H9 (cell line): ENCODE measurements at regions not wholly inside any gene's neighbourhood (a gene's known extent, or its start where the extent isn't known, plus 50 kb on each side); places are given as distances from the start of the nearest gene placed in this dataset.

ENCODE experiments used
- DNase-seq: peaks from one replicate; pipeline ENCODE4 v3.0.0-alpha.2; 2017
- H2AFZ ChIP-seq: one replicate; pipeline ENCODE4 v1.6.1; 2013; ENCODE audit warnings: mild to moderate bottlenecking, low read length, control low read depth, moderate library complexity
- H2AK5ac ChIP-seq: 2 replicates; pipeline ENCODE4 v1.6.1; 2013; ENCODE audit warnings: low read length, control low read depth, mixed read lengths; ENCODE audit not compliant: insufficient read length
- H2BK120ac ChIP-seq: one replicate; pipeline ENCODE4 v1.6.1; 2013; ENCODE audit warnings: low read depth, mild to moderate bottlenecking, low read length, control low read depth, inconsistent platforms; ENCODE audit not compliant: poor library complexity, severe bottlenecking
- H2BK12ac ChIP-seq: 2 replicates; pipeline ENCODE4 v1.6.1; 2013; ENCODE audit warnings: low read length, control low read depth, mixed read lengths, low read depth; ENCODE audit not compliant: insufficient read length
- H2BK15ac ChIP-seq: 2 replicates; pipeline ENCODE4 v1.6.1; 2013; ENCODE audit warnings: low read depth, low read length, control low read depth
- H2BK20ac ChIP-seq: one replicate; pipeline ENCODE4 v1.6.1; 2013; ENCODE audit warnings: low read depth, mild to moderate bottlenecking, low read length, control low read depth, inconsistent platforms; ENCODE audit not compliant: poor library complexity, severe bottlenecking
- H2BK5ac ChIP-seq: 2 replicates; pipeline ENCODE4 v1.6.1; 2013; ENCODE audit warnings: low read length, control low read depth, mixed read lengths; ENCODE audit not compliant: insufficient read length
- H3K14ac ChIP-seq: 2 replicates; pipeline ENCODE4 v1.6.1; 2013; ENCODE audit warnings: low read length, control low read depth; ENCODE audit not compliant: insufficient read depth
- H3K18ac ChIP-seq: 2 replicates; pipeline ENCODE4 v1.6.1; 2013; ENCODE audit warnings: low read depth, mild to moderate bottlenecking, mixed read lengths, low read length, control low read depth; ENCODE audit not compliant: insufficient read length
- H3K23ac ChIP-seq: 2 replicates; pipeline ENCODE4 v1.6.1; 2013; ENCODE audit warnings: low read length, control low read depth, mixed read lengths, low read depth; ENCODE audit not compliant: insufficient read length
- H3K23me2 ChIP-seq: 2 replicates; pipeline ENCODE4 v1.6.1; 2013; ENCODE audit warnings: low read depth, mild to moderate bottlenecking, mixed read lengths, low read length, control low read depth; ENCODE audit not compliant: insufficient read length, poor library complexity, severe bottlenecking
- H3K27ac ChIP-seq: 2 replicates; pipeline ENCODE4 v1.5.1; 2013; ENCODE audit warnings: low read length, control low read depth, mixed read lengths, low read depth; ENCODE audit not compliant: insufficient read length
- H3K27me3 ChIP-seq: 2 replicates; pipeline ENCODE4 v1.6.1; 2013; ENCODE audit warnings: low read length, control low read depth, inconsistent platforms; ENCODE audit not compliant: insufficient read depth
- H3K4ac ChIP-seq: 2 replicates; pipeline ENCODE4 v1.6.1; 2013; ENCODE audit warnings: low read depth, mild to moderate bottlenecking, control low read depth, inconsistent platforms, low read length, moderate library complexity
- H3K4me1 ChIP-seq: 2 replicates; pipeline ENCODE4 v1.6.1; 2013; ENCODE audit warnings: low read length, control low read depth, inconsistent platforms; ENCODE audit not compliant: insufficient read depth
- H3K4me2 ChIP-seq: 2 replicates; pipeline ENCODE4 v1.6.1; 2013; ENCODE audit warnings: low read length, control low read depth, mixed read lengths; ENCODE audit not compliant: insufficient read length, insufficient read depth
- H3K56ac ChIP-seq: 2 replicates; pipeline ENCODE4 v1.6.1; 2013; ENCODE audit warnings: low read depth, mild to moderate bottlenecking, mixed read lengths, low read length, control low read depth; ENCODE audit not compliant: insufficient read length
- H3K79me1 ChIP-seq: 2 replicates; pipeline ENCODE4 v1.6.1; 2013; ENCODE audit warnings: low read depth, mild to moderate bottlenecking, moderate library complexity, low read length, control low read depth, inconsistent platforms; ENCODE audit not compliant: insufficient read depth, poor library complexity, severe bottlenecking
- H3K79me2 ChIP-seq: 2 replicates; pipeline ENCODE4 v1.6.1; 2013; ENCODE audit warnings: low read length, control low read depth, inconsistent platforms; ENCODE audit not compliant: insufficient read depth
- H3K9ac ChIP-seq: 2 replicates; pipeline ENCODE4 v1.6.1; 2013; ENCODE audit warnings: low read length, control low read depth, mixed read lengths; ENCODE audit not compliant: insufficient read length; ENCODE audit errors: extremely low read depth
- H3K9me3 ChIP-seq: one replicate; pipeline ENCODE4 v1.6.1; 2013; ENCODE audit warnings: low read depth, low read length, inconsistent platforms; ENCODE audit not compliant: control insufficient read depth
- H3T11ph ChIP-seq: one replicate; pipeline ENCODE4 v1.6.1; 2013; ENCODE audit warnings: mild to moderate bottlenecking, low read length, control low read depth, inconsistent platforms
- H4K20me1 ChIP-seq: one replicate; pipeline ENCODE4 v1.6.1; 2013; ENCODE audit not compliant: control insufficient read depth, insufficient read length, insufficient read depth
- H4K5ac ChIP-seq: 2 replicates; pipeline ENCODE4 v1.6.1; 2013; ENCODE audit warnings: low read depth, mild to moderate bottlenecking, mixed read lengths, low read length, control low read depth; ENCODE audit not compliant: insufficient read length
- H4K8ac ChIP-seq: replicated peaks from 2 replicates; pipeline ENCODE4 v1.6.1; 2013; ENCODE audit warnings: low read length, control low read depth, mixed read lengths, low read depth; ENCODE audit not compliant: insufficient read length
- H4K91ac ChIP-seq: 2 replicates; pipeline ENCODE4 v1.6.1; 2013; ENCODE audit warnings: low read depth, mild to moderate bottlenecking, moderate library complexity, mixed read lengths, low read length, control low read depth; ENCODE audit not compliant: insufficient read length
- H3K27ac Mint-ChIP-seq, 3 experiments: 2 replicates in 2 of 3; 3 replicates in 1 of 3; pipeline ENCODE4 v1.8.0; 2020 to 2021; ENCODE audit warnings: mixed read lengths in 3 of 3, mild to moderate bottlenecking in 1 of 3, moderate library complexity in 1 of 3
- H3K27me3 Mint-ChIP-seq: 2 replicates; pipeline ENCODE4 v1.8.0; 2021; ENCODE audit warnings: low read depth, mild to moderate bottlenecking, moderate library complexity, mixed read lengths
- H3K36me3 Mint-ChIP-seq, 3 experiments: 2 replicates in 2 of 3; 3 replicates in 1 of 3; pipeline ENCODE4 v1.8.0; 2020 to 2021; ENCODE audit warnings: low read depth in 3 of 3, mixed read lengths in 3 of 3; ENCODE audit not compliant: insufficient read depth in 1 of 3
- H3K4me1 Mint-ChIP-seq, 2 experiments: 2 replicates each; pipeline ENCODE4 v1.8.0; 2020; ENCODE audit warnings: mixed read lengths in 2 of 2
- H3K4me3 Mint-ChIP-seq, 2 experiments: 2 replicates in 1 of 2; 3 replicates in 1 of 2; pipeline ENCODE4 v1.8.0; 2020 to 2021; ENCODE audit warnings: mild to moderate bottlenecking in 2 of 2, mixed read lengths in 2 of 2, moderate library complexity in 1 of 2
- H3K9me3 Mint-ChIP-seq, 2 experiments: 2 replicates in 1 of 2; 3 replicates in 1 of 2; pipeline ENCODE4 v1.8.0; 2020; ENCODE audit warnings: mild to moderate bottlenecking in 2 of 2, mixed read lengths in 2 of 2, moderate library complexity in 1 of 2
- WGBS: extraction: QIAGEN DNeasy Blood & Tissue Kit; methylation state at CpG from one replicate; pipeline ENCODE4 v1.1.7; 2013; ENCODE audit warnings: missing lambda C conversion rate, low lambda C conversion rate, mixed read lengths; ENCODE audit not compliant: insufficient read length; ENCODE audit errors: extremely low coverage; 5-methylcytosine and 5-hydroxymethylcytosine counted together
- TF ChIP-seq, protein P1 (sequence below): fragments of 200-600 bp; sonication (generic); conservative IDR thresholded peaks from 3 replicates; pipeline ENCODE4 v1.8.0; 2021; ENCODE audit warnings: antibody characterized with exemption, mild to moderate bottlenecking

DNA sequence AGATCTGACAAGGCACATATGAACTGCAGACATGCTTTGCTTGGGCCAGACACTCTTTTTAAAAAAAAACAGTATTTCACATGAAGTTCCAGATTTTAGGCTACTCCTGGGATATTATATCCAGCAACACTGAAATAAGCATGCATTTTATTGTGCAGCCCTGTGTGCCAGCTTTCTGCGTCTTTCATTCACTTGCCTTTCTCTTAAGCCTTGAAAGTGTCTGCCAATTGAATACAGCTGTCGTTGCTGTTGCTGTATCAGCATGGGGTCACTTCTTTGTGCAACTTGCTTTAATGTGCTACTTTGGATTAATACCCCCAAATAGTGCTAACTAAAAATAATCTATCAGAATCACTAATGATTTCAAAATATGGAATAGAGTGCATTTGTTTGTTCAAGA is 657.8 kb downstream of the SLITRK6 start:
- no peak overlapping the region for H3K4ac ChIP-seq
- no peak for DNase-seq
- Mint-ChIP-seq H3K27ac (no peak overlapping the region), H3K36me3 (0 out of 7 replicates have a peak, but pooled peaks cover 0 to 8% (median 0%) of the 10 kb centered on the region in 3 experiments), H3K27me3 (no peaks in the 10 kb centered on the region), H3K9me3 (no peaks in the 10 kb centered on the region), H3K4me3 (no peak overlapping the region), H3K4me1 (peaks cover 24 to 27% of the 10 kb centered on the region in 2 experiments)
- no peak overlapping the region for H2AFZ ChIP-seq
- no peak overlapping the region for H3K14ac ChIP-seq
- H3K79me1 ChIP-seq = no peaks in the 10 kb centered on the region
- no peak overlapping the region for H4K5ac ChIP-seq
- no peak overlapping the region for H2BK5ac ChIP-seq
- no peak overlapping the region for H2BK120ac ChIP-seq
- WGBS = no CpG with 5 or more reads among the region's 2 CpGs
- no peaks in the 10 kb centered on the region for H3K27me3 ChIP-seq
- H2BK12ac ChIP-seq = no peak overlapping the region
- H2BK20ac ChIP-seq = no peak overlapping the region
- peaks cover 5% of the 10 kb centered on the region; the same call in 1 of the 2 replicates for H3K4me1 ChIP-seq
- no peaks in the 10 kb centered on the region for H3K23me2 ChIP-seq
- no peak overlapping the region for H3K18ac ChIP-seq
- no peak overlapping the region for H4K8ac ChIP-seq
- H4K91ac ChIP-seq = no peak overlapping the region
- no peak overlapping the region for H3K4me2 ChIP-seq
- no peak overlapping the region for H3K27ac ChIP-seq
- no peak overlapping the region for H2AK5ac ChIP-seq
- H3K9ac ChIP-seq = no peak overlapping the region
- H4K20me1 ChIP-seq = no peaks in the 10 kb centered on the region
- no peaks in the 10 kb centered on the region for H3K9me3 ChIP-seq
- H3K79me2 ChIP-seq = no peaks in the 10 kb centered on the region
- TF ChIP-seq, protein P1, sequence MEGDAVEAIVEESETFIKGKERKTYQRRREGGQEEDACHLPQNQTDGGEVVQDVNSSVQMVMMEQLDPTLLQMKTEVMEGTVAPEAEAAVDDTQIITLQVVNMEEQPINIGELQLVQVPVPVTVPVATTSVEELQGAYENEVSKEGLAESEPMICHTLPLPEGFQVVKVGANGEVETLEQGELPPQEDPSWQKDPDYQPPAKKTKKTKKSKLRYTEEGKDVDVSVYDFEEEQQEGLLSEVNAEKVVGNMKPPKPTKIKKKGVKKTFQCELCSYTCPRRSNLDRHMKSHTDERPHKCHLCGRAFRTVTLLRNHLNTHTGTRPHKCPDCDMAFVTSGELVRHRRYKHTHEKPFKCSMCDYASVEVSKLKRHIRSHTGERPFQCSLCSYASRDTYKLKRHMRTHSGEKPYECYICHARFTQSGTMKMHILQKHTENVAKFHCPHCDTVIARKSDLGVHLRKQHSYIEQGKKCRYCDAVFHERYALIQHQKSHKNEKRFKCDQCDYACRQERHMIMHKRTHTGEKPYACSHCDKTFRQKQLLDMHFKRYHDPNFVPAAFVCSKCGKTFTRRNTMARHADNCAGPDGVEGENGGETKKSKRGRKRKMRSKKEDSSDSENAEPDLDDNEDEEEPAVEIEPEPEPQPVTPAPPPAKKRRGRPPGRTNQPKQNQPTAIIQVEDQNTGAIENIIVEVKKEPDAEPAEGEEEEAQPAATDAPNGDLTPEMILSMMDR = no peak
- H2BK15ac ChIP-seq = no peak overlapping the region
- no peak overlapping the region for H3K56ac ChIP-seq
- no peak overlapping the region for H3K23ac ChIP-seq
- H3T11ph ChIP-seq = no peak overlapping the region
